IMR-90 (cell line): ENCODE measurements at regions not wholly inside any gene's neighbourhood (a gene's known extent, or its start where the extent isn't known, plus 50 kb on each side); places are given as distances from the start of the nearest gene placed in this dataset.

Source experiments
- ATAC-seq: fragments of 200-7000 bp; cut with Tn5 transposase; 2 replicates; pipeline ENCODE4 v1.9.1; 2020; ENCODE audit warnings: low read depth, mild to moderate bottlenecking, moderate library complexity
- BruUV-seq: library from RNA; stranded (reverse); fragments of 400-500 nt; replicated peaks from 2 replicates; lab custom pipeline; 2021; lab: Mats Ljungman, UMichigan
- CTCF ChIA-PET: fragments of 300-600 bp; formaldehyde crosslinking; extraction: SDS; loops from one replicate; lab custom pipeline; 2021; ENCODE audit warnings: antibody characterized with exemption; lab: Yijun Ruan, JAX
- POLR2A ChIA-PET: fragments of 300-600 bp; sonication (Branson Sonifier 250); formaldehyde crosslinking; loops from one replicate; lab custom pipeline; 2022; ENCODE audit warnings: antibody characterized with exemption; ENCODE audit not compliant: unreplicated experiment; lab: Charles Lee
- DNase-seq: peaks from one replicate; pipeline ENCODE4 v3.0.0; 2013
- H2AFZ ChIP-seq: replicated peaks from 2 replicates; pipeline ENCODE3; 2013; ENCODE audit warnings: low read length, mild to moderate bottlenecking; ENCODE audit not compliant: poor library complexity
- H2AK5ac ChIP-seq: 2 replicates; pipeline ENCODE4 v1.6.1; 2013; ENCODE audit warnings: low read depth, low read length, inconsistent platforms
- H2AK9ac ChIP-seq: replicated peaks from 2 replicates; pipeline ENCODE3; 2013; ENCODE audit warnings: mild to moderate bottlenecking, low read depth, low read length, moderate library complexity; ENCODE audit not compliant: poor library complexity
- H2BK120ac ChIP-seq: 2 replicates; pipeline ENCODE4 v1.6.1; 2013; ENCODE audit warnings: low read depth, low read length, inconsistent platforms
- H2BK15ac ChIP-seq: 3 replicates; pipeline ENCODE4 v1.6.1; 2013; ENCODE audit warnings: low read depth, low read length, inconsistent platforms
- H2BK20ac ChIP-seq: 2 replicates; pipeline ENCODE4 v1.6.1; 2013; ENCODE audit warnings: low read depth, mild to moderate bottlenecking, inconsistent platforms, low read length, moderate library complexity
- H2BK5ac ChIP-seq: 2 replicates; pipeline ENCODE4 v1.6.1; 2013; ENCODE audit warnings: mild to moderate bottlenecking, low read depth, low read length, inconsistent platforms; ENCODE audit not compliant: poor library complexity, severe bottlenecking
- H3K14ac ChIP-seq: replicated peaks from 2 replicates; pipeline ENCODE4 v1.6.1; 2013; ENCODE audit warnings: low read depth, low read length, inconsistent platforms
- H3K18ac ChIP-seq: 2 replicates; pipeline ENCODE4 v1.6.1; 2013; ENCODE audit warnings: low read depth, low read length, control low read depth
- H3K23ac ChIP-seq: 2 replicates; pipeline ENCODE4 v1.6.1; 2013; ENCODE audit warnings: low read depth, low read length, inconsistent platforms
- H3K27ac ChIP-seq: 2 replicates; pipeline ENCODE4 v1.5.1; 2013; ENCODE audit warnings: mild to moderate bottlenecking, control low read depth, low read length; ENCODE audit not compliant: insufficient read depth
- H3K27me3 ChIP-seq: 2 replicates; pipeline ENCODE4 v1.6.1; 2013; ENCODE audit warnings: low read length; ENCODE audit not compliant: control insufficient read depth, insufficient read depth
- H3K36me3 ChIP-seq: 2 replicates; pipeline ENCODE4 v1.6.1; 2013; ENCODE audit warnings: low read length, mixed read lengths; ENCODE audit not compliant: control insufficient read depth, insufficient read depth
- H3K4ac ChIP-seq: 2 replicates; pipeline ENCODE4 v1.6.1; 2013; ENCODE audit warnings: low read depth, low read length, inconsistent platforms
- H3K4me1 ChIP-seq: 2 replicates; pipeline ENCODE4 v1.6.1; 2013; ENCODE audit warnings: low read length, mixed read lengths; ENCODE audit not compliant: control insufficient read depth, insufficient read depth
- H3K4me2 ChIP-seq: 2 replicates; pipeline ENCODE4 v1.6.1; 2013; ENCODE audit warnings: low read depth, mild to moderate bottlenecking, control low read depth, low read length, moderate library complexity
- H3K4me3 ChIP-seq: 2 replicates; pipeline ENCODE4 v1.5.1; 2013; ENCODE audit warnings: low read depth, mild to moderate bottlenecking, control low read depth, low read length, moderate library complexity; ENCODE audit not compliant: insufficient read depth
- H3K56ac ChIP-seq: 2 replicates; pipeline ENCODE4 v1.6.1; 2013; ENCODE audit warnings: low read length, inconsistent platforms; ENCODE audit not compliant: insufficient read depth; ENCODE audit errors: extremely low read depth
- H3K79me1 ChIP-seq, 2 experiments: 2 replicates each; pipeline ENCODE4 v1.6.1; 2013; ENCODE audit warnings: low read length in 2 of 2, inconsistent platforms in 1 of 2, low read depth in 1 of 2
- H3K9ac ChIP-seq: 2 replicates; pipeline ENCODE4 v1.6.1; 2013; ENCODE audit warnings: low read depth, low read length, control low read depth
- H3K9me1 ChIP-seq: 2 replicates; pipeline ENCODE4 v1.6.1; 2013; ENCODE audit warnings: low read length, inconsistent platforms; ENCODE audit not compliant: insufficient read depth
- H3K9me3 ChIP-seq: 2 replicates; pipeline ENCODE4 v1.6.1; 2013; ENCODE audit warnings: low read length; ENCODE audit not compliant: control insufficient read depth, insufficient read depth
- H4K20me1 ChIP-seq: 2 replicates; pipeline ENCODE4 v1.6.1; 2013; ENCODE audit warnings: low read length, inconsistent platforms; ENCODE audit not compliant: insufficient read depth
- H4K5ac ChIP-seq: 2 replicates; pipeline ENCODE4 v1.6.1; 2013; ENCODE audit warnings: mild to moderate bottlenecking, low read depth, low read length, control low read depth
- H4K8ac ChIP-seq, 2 experiments: 2 replicates each; pipeline ENCODE4 v1.6.1; 2013; ENCODE audit warnings: low read depth in 2 of 2, low read length in 2 of 2, control low read depth in 1 of 2, inconsistent platforms in 1 of 2
- H4K91ac ChIP-seq: 2 replicates; pipeline ENCODE4 v1.6.1; 2013; ENCODE audit warnings: low read depth, low read length, inconsistent platforms; ENCODE audit not compliant: insufficient read depth
- CTCF ChIP-seq: conservative IDR thresholded peaks from 2 replicates; pipeline ENCODE4 v1.5.1; 2012; ENCODE audit warnings: mild to moderate bottlenecking, low read depth, low read length, improper control_type of control experiment
- MAFK ChIP-seq: IDR thresholded peaks from 2 replicates; pipeline ENCODE4 v1.6.1; 2012; ENCODE audit warnings: low read depth, low read length, improper control_type of control experiment
- MXI1 ChIP-seq: IDR thresholded peaks from 2 replicates; pipeline ENCODE4 v1.6.1; 2012; ENCODE audit warnings: low read depth, mild to moderate bottlenecking, low read length, moderate library complexity, borderline replicate concordance
- RFX5 ChIP-seq: IDR thresholded peaks from 2 replicates; pipeline ENCODE4 v1.8.0; 2012; ENCODE audit warnings: low read depth, mild to moderate bottlenecking, low read length, moderate library complexity
- WGBS, 2 experiments: methylation state at CpG; one replicate each; pipeline versions ENCODE4 v1.1.5 to v1.1.7; 2013; ENCODE audit warnings: missing lambda C conversion rate in 2 of 2; ENCODE audit not compliant: insufficient read length in 1 of 2; ENCODE audit errors: extremely low coverage in 2 of 2; 5-methylcytosine and 5-hydroxymethylcytosine counted together
- dilution Hi-C: fragments of 300-500 bp; cut with HindIII; formaldehyde crosslinking; loops from one replicate; pipeline ENCODE4 v1.14.3; 2018; ENCODE audit warnings: low sequenced_read_pairs; ENCODE audit not compliant: unreplicated experiment
- in situ Hi-C: fragments of 300-500 bp; cut with MboI; formaldehyde crosslinking; loops from 3 replicates; pipeline ENCODE4 v1.14.3; 2019; ENCODE audit warnings: low sequenced_read_pairs, inconsistent platforms, mixed read lengths
- intact Hi-C: fragments of 100-400 bp; cut with micrococcal nuclease; formaldehyde crosslinking; loops from 2 replicates; pipeline ENCODE4 v1.10.0; 2022

GRCh38 chr17:14498812-14499211, 197.9 kb downstream of the HS3ST3B1 start:
- Histone ChIP-seq H4K91ac (no peak overlapping the region), H3K79me1 (no peaks in the 10 kb centered on the region), H3K23ac (no peak overlapping the region), H3K9me3 (no peaks in the 10 kb centered on the region), H2BK120ac (no peak overlapping the region), H4K20me1 (no peaks in the 10 kb centered on the region), H3K27ac (no peak overlapping the region), H2BK20ac (no peak overlapping the region), H3K9me1 (no peaks in the 10 kb centered on the region), H4K8ac (no peak overlapping the region), H3K14ac (no peak overlapping the region), H2AFZ (no peak overlapping the region), H2BK15ac (no peak overlapping the region), H2AK9ac (no peak overlapping the region), H3K27me3 (no peaks in the 10 kb centered on the region; the same call in 1 of the 2 replicates), H3K4me2 (no peak overlapping the region), H3K4ac (no peak overlapping the region), H4K5ac (no peak overlapping the region), H3K36me3 (no peaks in the 10 kb centered on the region), H3K4me3 (no peak overlapping the region), H2BK5ac (no peak overlapping the region), H3K56ac (no peak overlapping the region), H2AK5ac (no peak overlapping the region), H3K18ac (no peak overlapping the region), H3K9ac (no peak overlapping the region), H3K4me1 (peaks cover 2% of the 10 kb centered on the region; the same call in 1 of the 2 replicates)
- DNase-seq (no peak), ATAC-seq (no peak)
- no TSS peak for BruUV-seq
- TF ChIP-seq MAFK (0 out of 2 replicates have a peak, but pooled peaks have one; percentile 36), CTCF (no peak), MXI1 (no peak), RFX5 (no peak)
- no CpG with 5 or more reads among the region's 1 CpG for WGBS, 2 experiments
- CTCF ChIA-PET: interaction anchor here (0.6 kb wide), 1 partner anchor 9 kb away, joined by 3 read pairs; no protein-coding TSS in a partner anchor
- POLR2A ChIA-PET: no interaction called here
- dilution Hi-C loops: no loop called here
- in situ Hi-C loops: no loop called here
- intact Hi-C loops: no loop called here
